ENCODE measurements at regions not wholly inside any gene's neighbourhood (a gene's known extent, or its start where the extent isn't known, plus 50 kb on each side); places are given as distances from the start of the nearest gene placed in this dataset.

DNA sequence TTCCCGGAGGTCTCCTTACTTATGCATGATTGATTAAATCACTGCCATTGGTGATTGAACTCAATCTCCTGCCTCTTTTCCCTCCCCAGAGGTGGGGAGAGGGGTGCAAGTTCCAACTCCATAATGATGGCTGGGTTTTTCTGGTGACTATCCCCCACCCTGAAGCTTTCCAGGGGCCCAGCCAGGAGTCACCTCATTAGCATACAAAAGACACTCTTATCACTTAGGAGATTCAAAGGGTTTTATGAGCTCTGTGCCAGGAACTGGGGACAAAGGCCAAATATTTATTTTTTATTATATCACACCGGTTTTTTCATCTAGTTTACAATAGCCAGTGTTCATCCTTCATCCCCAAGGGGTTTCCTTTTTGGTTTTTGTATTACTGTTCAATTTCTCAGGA lies 300.7 kb downstream of the ETNK1 start:
- H3K23ac ChIP-seq (ENCODE audit: low read depth, low read length, poor library complexity), result no peak overlapping the region
- H2BK5ac ChIP-seq (ENCODE audit: low read length), result no peak overlapping the region
- no peak overlapping the region for H2BK12ac ChIP-seq (ENCODE audit: low read length)
- H3K36me3 ChIP-seq (replicated peaks in 1 of 2; ENCODE audit: control insufficient read depth in 2 of 2, insufficient read depth in 2 of 2, low read length in 2 of 2), result no peaks in the 10 kb centered on the region
- no peaks in the 10 kb centered on the region for H3K27me3 ChIP-seq (ENCODE audit: control insufficient read depth in 3 of 3, insufficient read depth in 3 of 3, low read depth in 1 of 3, low read length in 3 of 3)
- H2BK120ac ChIP-seq (ENCODE audit: low read depth, low read length), result no peak overlapping the region
- no peak overlapping the region for H2BK15ac ChIP-seq (ENCODE audit: low read length)
- H3K9ac ChIP-seq (ENCODE audit: low read depth, low read length, poor library complexity), result no peak overlapping the region
- no peak for DNase-seq (ENCODE audit: low spot score)
- no peak overlapping the region for H3K18ac ChIP-seq (ENCODE audit: low read length)
- WGBS, 2 donors (ENCODE audit: extremely low coverage in 2 of 2, insufficient read length in 2 of 2, insufficient replicate concordance in 1 of 2), result no CpG with 5 or more reads among the region's 2 CpGs
- H3K14ac ChIP-seq (ENCODE audit: low read length), result no peak overlapping the region
- no peaks in the 10 kb centered on the region for H3K79me1 ChIP-seq (ENCODE audit: low read depth, low read length)
- no peak overlapping the region for H3K4me3 ChIP-seq (ENCODE audit: low read length in 2 of 2)
- no peak overlapping the region for H2AFZ ChIP-seq (ENCODE audit: low read length)
- H3K27ac ChIP-seq (replicated peaks; ENCODE audit: low read length), result no peak overlapping the region
- no peak overlapping the region for H3K4me2 ChIP-seq (ENCODE audit: insufficient read depth, low read length, poor library complexity, severe bottlenecking)
- H3K4me1 ChIP-seq (ENCODE audit: control insufficient read depth in 2 of 2, insufficient read depth in 1 of 2, low read depth in 1 of 2, low read length in 2 of 2), result peaks cover 2 to 4% of the 10 kb centered on the region in 2 donors
- no peaks in the 10 kb centered on the region for H3K9me3 ChIP-seq (replicated peaks in 1 of 2; ENCODE audit: control insufficient read depth in 2 of 2, insufficient read depth in 1 of 2, low read depth in 1 of 2, low read length in 2 of 2)
- H3K4ac ChIP-seq (ENCODE audit: low read length), result no peak overlapping the region
- H4K91ac ChIP-seq (ENCODE audit: low read depth, low read length, poor library complexity), result no peak overlapping the region
- H4K8ac ChIP-seq (ENCODE audit: low read depth, low read length), result no peak overlapping the region
- no peak overlapping the region for H2AK5ac ChIP-seq (ENCODE audit: low read depth, low read length)

DNA sequence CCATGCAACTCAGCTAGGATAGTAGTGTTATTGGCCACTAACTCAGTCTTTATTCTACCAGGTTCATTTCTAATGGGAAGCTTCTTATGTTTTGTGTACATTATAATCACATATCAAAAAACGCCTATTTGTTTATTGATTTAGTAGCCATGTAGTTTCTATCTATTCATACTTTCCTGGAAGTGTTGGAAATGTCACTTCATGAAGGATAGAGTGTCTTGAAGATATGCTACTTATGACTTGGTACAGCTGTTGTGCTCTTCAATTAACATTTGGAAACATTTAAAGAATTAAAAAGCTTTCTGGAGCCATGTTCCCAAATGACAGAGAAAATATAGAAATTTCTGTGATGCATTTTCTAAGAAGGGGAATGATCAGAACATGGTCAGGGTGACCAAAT lies 307.5 kb downstream of the ETNK1 start:
- H3K23ac ChIP-seq (ENCODE audit: low read depth, low read length, poor library complexity), result no peak overlapping the region
- H2BK15ac ChIP-seq (ENCODE audit: low read length), result no peak overlapping the region
- no peak overlapping the region for H2AFZ ChIP-seq (ENCODE audit: low read length)
- no peak overlapping the region for H3K18ac ChIP-seq (ENCODE audit: low read length)
- no peak overlapping the region for H4K91ac ChIP-seq (ENCODE audit: low read depth, low read length, poor library complexity)
- no peak for DNase-seq (ENCODE audit: low spot score)
- no peak overlapping the region for H2BK12ac ChIP-seq (ENCODE audit: low read length)
- no peak overlapping the region for H3K9ac ChIP-seq (ENCODE audit: low read depth, low read length, poor library complexity)
- H4K8ac ChIP-seq (ENCODE audit: low read depth, low read length), result no peak overlapping the region
- H3K9me3 ChIP-seq (replicated peaks in 1 of 2; ENCODE audit: control insufficient read depth in 2 of 2, insufficient read depth in 1 of 2, low read depth in 1 of 2, low read length in 2 of 2), result no peaks in the 10 kb centered on the region
- H3K4me3 ChIP-seq (ENCODE audit: low read length in 2 of 2), result no peak overlapping the region
- H2BK5ac ChIP-seq (ENCODE audit: low read length), result no peak overlapping the region
- H3K79me1 ChIP-seq (ENCODE audit: low read depth, low read length), result no peaks in the 10 kb centered on the region
- H3K36me3 ChIP-seq (replicated peaks in 1 of 2; ENCODE audit: control insufficient read depth in 2 of 2, insufficient read depth in 2 of 2, low read length in 2 of 2), result no peaks in the 10 kb centered on the region
- H2AK5ac ChIP-seq (ENCODE audit: low read depth, low read length), result no peak overlapping the region
- H2BK120ac ChIP-seq (ENCODE audit: low read depth, low read length), result no peak overlapping the region
- WGBS, 2 donors (ENCODE audit: extremely low coverage in 2 of 2, insufficient read length in 2 of 2, insufficient replicate concordance in 1 of 2), result no CpG with 5 or more reads among the region's 1 CpG
- no peak overlapping the region for H3K14ac ChIP-seq (ENCODE audit: low read length)
- no peaks in the 10 kb centered on the region for H3K27me3 ChIP-seq (ENCODE audit: control insufficient read depth in 3 of 3, insufficient read depth in 3 of 3, low read depth in 1 of 3, low read length in 3 of 3)
- no peak overlapping the region for H3K4me2 ChIP-seq (ENCODE audit: insufficient read depth, low read length, poor library complexity, severe bottlenecking)
- H3K4ac ChIP-seq (ENCODE audit: low read length), result no peak overlapping the region
- H3K4me1 ChIP-seq (ENCODE audit: control insufficient read depth in 2 of 2, insufficient read depth in 1 of 2, low read depth in 1 of 2, low read length in 2 of 2), result no peaks in the 10 kb centered on the region
- H3K27ac ChIP-seq (replicated peaks; ENCODE audit: low read length), result no peak overlapping the region

GRCh38 chr12:22935090-22935489 lies 310.1 kb downstream of the ETNK1 start:
- Histone ChIP-seq H3K79me1 (ENCODE audit: low read depth, low read length) (no peaks in the 10 kb centered on the region), H2AK5ac (ENCODE audit: low read depth, low read length) (no peak overlapping the region), H3K14ac (ENCODE audit: low read length) (no peak overlapping the region), H3K27ac (replicated peaks; ENCODE audit: low read length) (no peak overlapping the region), H3K4me2 (ENCODE audit: insufficient read depth, low read length, poor library complexity, severe bottlenecking) (no peak overlapping the region), H3K9ac (ENCODE audit: low read depth, low read length, poor library complexity) (no peak overlapping the region), H4K91ac (ENCODE audit: low read depth, low read length, poor library complexity) (no peak overlapping the region), H3K9me3 (replicated peaks in 1 of 2; ENCODE audit: control insufficient read depth in 2 of 2, insufficient read depth in 1 of 2, low read depth in 1 of 2, low read length in 2 of 2) (peaks cover 0 to 2% of the 10 kb centered on the region in 2 donors), H2BK15ac (ENCODE audit: low read length) (no peak overlapping the region), H3K4me3 (ENCODE audit: low read length in 2 of 2) (no peak overlapping the region), H3K27me3 (ENCODE audit: control insufficient read depth in 3 of 3, insufficient read depth in 3 of 3, low read depth in 1 of 3, low read length in 3 of 3) (no peaks in the 10 kb centered on the region), H3K4ac (ENCODE audit: low read length) (no peak overlapping the region), H3K36me3 (replicated peaks in 1 of 2; ENCODE audit: control insufficient read depth in 2 of 2, insufficient read depth in 2 of 2, low read length in 2 of 2) (no peaks in the 10 kb centered on the region), H3K4me1 (ENCODE audit: control insufficient read depth in 2 of 2, insufficient read depth in 1 of 2, low read depth in 1 of 2, low read length in 2 of 2) (no peaks in the 10 kb centered on the region), H2BK5ac (ENCODE audit: low read length) (no peak overlapping the region), H2AFZ (ENCODE audit: low read length) (peak overlapping the region; percentile 18), H4K8ac (ENCODE audit: low read depth, low read length) (no peak overlapping the region), H2BK12ac (ENCODE audit: low read length) (no peak overlapping the region), H2BK120ac (ENCODE audit: low read depth, low read length) (no peak overlapping the region), H3K18ac (ENCODE audit: low read length) (no peak overlapping the region), H3K23ac (ENCODE audit: low read depth, low read length, poor library complexity) (no peak overlapping the region)
- 100% methylated on average over 2 of the region's 12 CpGs; no CpG with 5 or more reads in 1 of the 2 donors for WGBS, 2 donors (ENCODE audit: extremely low coverage in 2 of 2, insufficient read length in 2 of 2, insufficient replicate concordance in 1 of 2)
- no peak for DNase-seq (ENCODE audit: low spot score)

DNA sequence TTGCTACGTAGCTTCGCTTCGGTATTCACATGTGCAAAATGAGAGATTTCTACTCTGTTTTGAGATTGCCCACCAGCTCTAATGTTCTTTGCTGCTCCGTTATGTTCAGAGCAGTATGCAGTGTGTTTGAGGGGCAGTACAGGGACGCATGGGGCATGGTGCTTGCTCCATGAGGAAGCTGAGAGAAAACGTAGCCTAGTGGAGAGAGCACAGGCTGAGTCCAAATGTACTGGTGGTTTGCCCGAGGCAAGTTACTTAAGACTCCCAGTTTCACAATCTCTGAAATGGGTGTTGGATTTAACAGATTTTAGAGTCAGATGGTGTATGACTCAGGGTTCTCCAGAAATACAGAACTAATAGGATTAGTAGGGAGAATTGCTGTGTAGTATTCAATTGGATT lies 310.5 kb downstream of the ETNK1 start:
- Histone ChIP-seq H3K4me3 (ENCODE audit: low read length in 2 of 2) (no peak overlapping the region), H2BK120ac (ENCODE audit: low read depth, low read length) (no peak overlapping the region), H3K9me3 (replicated peaks in 1 of 2; ENCODE audit: control insufficient read depth in 2 of 2, insufficient read depth in 1 of 2, low read depth in 1 of 2, low read length in 2 of 2) (peaks cover 0 to 2% of the 10 kb centered on the region in 2 donors), H4K91ac (ENCODE audit: low read depth, low read length, poor library complexity) (no peak overlapping the region), H3K79me1 (ENCODE audit: low read depth, low read length) (no peaks in the 10 kb centered on the region), H3K23ac (ENCODE audit: low read depth, low read length, poor library complexity) (no peak overlapping the region), H2AFZ (ENCODE audit: low read length) (peak overlapping the region; percentile 18), H2AK5ac (ENCODE audit: low read depth, low read length) (no peak overlapping the region), H2BK5ac (ENCODE audit: low read length) (no peak overlapping the region), H3K18ac (ENCODE audit: low read length) (no peak overlapping the region), H4K8ac (ENCODE audit: low read depth, low read length) (no peak overlapping the region), H3K36me3 (replicated peaks in 1 of 2; ENCODE audit: control insufficient read depth in 2 of 2, insufficient read depth in 2 of 2, low read length in 2 of 2) (no peaks in the 10 kb centered on the region), H3K4ac (ENCODE audit: low read length) (no peak overlapping the region), H3K4me2 (ENCODE audit: insufficient read depth, low read length, poor library complexity, severe bottlenecking) (no peak overlapping the region), H3K27me3 (ENCODE audit: control insufficient read depth in 3 of 3, insufficient read depth in 3 of 3, low read depth in 1 of 3, low read length in 3 of 3) (no peaks in the 10 kb centered on the region), H2BK12ac (ENCODE audit: low read length) (no peak overlapping the region), H3K27ac (replicated peaks; ENCODE audit: low read length) (no peak overlapping the region), H3K14ac (ENCODE audit: low read length) (no peak overlapping the region), H2BK15ac (ENCODE audit: low read length) (no peak overlapping the region), H3K9ac (ENCODE audit: low read depth, low read length, poor library complexity) (no peak overlapping the region), H3K4me1 (ENCODE audit: control insufficient read depth in 2 of 2, insufficient read depth in 1 of 2, low read depth in 1 of 2, low read length in 2 of 2) (no peaks in the 10 kb centered on the region)
- no peak for DNase-seq (ENCODE audit: low spot score)
- no CpG with 5 or more reads among the region's 7 CpGs for WGBS, 2 donors (ENCODE audit: extremely low coverage in 2 of 2, insufficient read length in 2 of 2, insufficient replicate concordance in 1 of 2)
